RWPE2 (cell line): ENCODE measurements at regions not wholly inside any gene's neighbourhood (a gene's known extent, or its start where the extent isn't known, plus 50 kb on each side); places are given as distances from the start of the nearest gene placed in this dataset.

Experiments used
- ATAC-seq: fragments of 200-7000 bp; cut with Tn5 transposase; 3 replicates; pipeline ENCODE4 v1.9.1; 2021; ENCODE audit warnings: low read depth
- DNase-seq: peaks from one replicate; pipeline ENCODE4 v3.0.0-alpha.2; 2020; ENCODE audit warnings: low spot score
- H3K27ac ChIP-seq: fragments of 450-650 bp; 2 replicates; pipeline ENCODE4 v1.5.1; 2017; ENCODE audit warnings: mild to moderate bottlenecking; ENCODE audit not compliant: poor library complexity, severe bottlenecking
- H3K27me3 ChIP-seq: fragments of 250-450 bp; sonication (Bioruptor Pico); 2 replicates; pipeline ENCODE4 v1.5.1; 2021; ENCODE audit warnings: mild to moderate bottlenecking, moderate library complexity; ENCODE audit not compliant: insufficient read depth, poor library complexity, severe bottlenecking
- H3K36me3 ChIP-seq: fragments of 250-450 bp; sonication (Bioruptor Pico); 2 replicates; pipeline ENCODE4 v1.5.1; 2020; ENCODE audit warnings: low read depth, mild to moderate bottlenecking, moderate library complexity
- H3K4me1 ChIP-seq: fragments of 250-450 bp; sonication (Bioruptor Pico); 2 replicates; pipeline ENCODE4 v1.5.1; 2021; ENCODE audit warnings: mild to moderate bottlenecking, moderate library complexity; ENCODE audit not compliant: insufficient read depth, poor library complexity, severe bottlenecking
- H3K4me3 ChIP-seq: fragments of 250-450 bp; sonication (Bioruptor Pico); 2 replicates; pipeline ENCODE4 v1.5.1; 2021; ENCODE audit warnings: mild to moderate bottlenecking, moderate library complexity; ENCODE audit not compliant: severe bottlenecking
- H3K9me3 ChIP-seq: fragments of 250-450 bp; sonication (Bioruptor Pico); 2 replicates; pipeline ENCODE4 v1.5.1; 2021; ENCODE audit warnings: mild to moderate bottlenecking, moderate library complexity; ENCODE audit not compliant: severe bottlenecking
- CTCF ChIP-seq: fragments of 450-650 bp; IDR thresholded peaks from one replicate; pipeline ENCODE4 v1.5.1; 2017; ENCODE audit warnings: mild to moderate bottlenecking, moderate library complexity; ENCODE audit not compliant: poor library complexity, severe bottlenecking

- TF ChIP-seq CTCF, result no peak
- H3K4me1 ChIP-seq, result no peaks in the 10 kb centered on the region
- H3K36me3 ChIP-seq, result no peaks in the 10 kb centered on the region
- H3K27me3 ChIP-seq, result peaks cover 4% of the 10 kb centered on the region
- H3K9me3 ChIP-seq, result no peaks in the 10 kb centered on the region
- DNase-seq (no peak), ATAC-seq (no peak)
- H3K27ac ChIP-seq, result no peak overlapping the region
- H3K4me3 ChIP-seq, result no peak overlapping the region
Observed at GRCh38 chr13:111927181-111927540, 139.8 kb upstream of the SOX1 start.

GRCh38 chr13:111929036-111929616 is 137.8 kb upstream of the SOX1 start:
- TF ChIP-seq CTCF, result no peak
- no peak for DNase-seq
- Histone ChIP-seq H3K27ac (no peak overlapping the region), H3K27me3 (peaks cover 4% of the 10 kb centered on the region), H3K4me1 (no peaks in the 10 kb centered on the region), H3K9me3 (no peaks in the 10 kb centered on the region), H3K36me3 (no peaks in the 10 kb centered on the region), H3K4me3 (no peak overlapping the region)
- no peak for ATAC-seq

GRCh38 chr13:111936267-111936925 is 130.6 kb upstream of the SOX1 start:
- DNase-seq, result no peak
- Histone ChIP-seq H3K27me3 (no peaks in the 10 kb centered on the region), H3K4me1 (no peaks in the 10 kb centered on the region), H3K9me3 (no peaks in the 10 kb centered on the region), H3K36me3 (no peaks in the 10 kb centered on the region), H3K4me3 (no peak overlapping the region), H3K27ac (no peak overlapping the region)
- no peak for ATAC-seq
- TF ChIP-seq CTCF, result no peak

GRCh38 chr13:111937777-111938311 is 129.1 kb upstream of the SOX1 start:
- Histone ChIP-seq H3K27ac (peak overlapping the region; percentile 11), H3K9me3 (no peaks in the 10 kb centered on the region), H3K4me1 (no peaks in the 10 kb centered on the region), H3K4me3 (no peak overlapping the region), H3K27me3 (no peaks in the 10 kb centered on the region), H3K36me3 (no peaks in the 10 kb centered on the region)
- no peak for TF ChIP-seq CTCF
- ATAC-seq, result peak; percentile 97
- no peak for DNase-seq
